AG09309 (cell line): ENCODE measurements at regions not wholly inside any gene's neighbourhood (a gene's known extent, or its start where the extent isn't known, plus 50 kb on each side); places are given as distances from the start of the nearest gene placed in this dataset.

Source experiments
- DNase-seq: peaks from one replicate; pipeline ENCODE4 v3.0.0-alpha.2; 2010; ENCODE audit warnings: low read depth
- H3K4me3 ChIP-seq: 2 replicates; pipeline ENCODE4 v1.5.1; 2011; ENCODE audit warnings: mild to moderate bottlenecking, low read depth, low read length, moderate library complexity; ENCODE audit not compliant: control insufficient read depth
- TF ChIP-seq, protein P1 (sequence below): IDR thresholded peaks from 2 replicates; pipeline ENCODE4 v1.5.1; 2011; ENCODE audit warnings: mild to moderate bottlenecking, low read depth, low read length, inconsistent platforms; ENCODE audit not compliant: insufficient read depth, control insufficient read depth; ENCODE audit errors: missing control alignments

DNA sequence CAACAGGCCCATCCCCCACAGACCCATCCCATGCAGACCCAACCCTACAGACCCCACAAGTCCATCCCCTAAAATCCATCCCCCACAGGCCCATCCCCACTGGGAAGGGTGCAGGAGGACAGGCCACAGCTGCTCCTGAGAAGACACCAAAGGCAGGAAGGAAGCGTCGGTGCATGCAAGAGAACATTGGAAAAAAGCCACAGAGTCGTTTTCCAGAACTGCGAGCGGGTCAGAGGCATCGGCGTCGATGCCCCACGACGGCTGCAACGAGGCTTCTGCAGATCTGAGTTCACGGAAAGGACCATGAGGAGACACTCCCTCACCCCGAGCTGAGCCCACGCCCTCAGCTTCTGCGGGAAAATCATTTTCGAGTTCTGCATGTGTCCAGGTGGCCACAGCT lies 59.6 kb upstream of the GALNT9 start:
- TF ChIP-seq, protein P1, sequence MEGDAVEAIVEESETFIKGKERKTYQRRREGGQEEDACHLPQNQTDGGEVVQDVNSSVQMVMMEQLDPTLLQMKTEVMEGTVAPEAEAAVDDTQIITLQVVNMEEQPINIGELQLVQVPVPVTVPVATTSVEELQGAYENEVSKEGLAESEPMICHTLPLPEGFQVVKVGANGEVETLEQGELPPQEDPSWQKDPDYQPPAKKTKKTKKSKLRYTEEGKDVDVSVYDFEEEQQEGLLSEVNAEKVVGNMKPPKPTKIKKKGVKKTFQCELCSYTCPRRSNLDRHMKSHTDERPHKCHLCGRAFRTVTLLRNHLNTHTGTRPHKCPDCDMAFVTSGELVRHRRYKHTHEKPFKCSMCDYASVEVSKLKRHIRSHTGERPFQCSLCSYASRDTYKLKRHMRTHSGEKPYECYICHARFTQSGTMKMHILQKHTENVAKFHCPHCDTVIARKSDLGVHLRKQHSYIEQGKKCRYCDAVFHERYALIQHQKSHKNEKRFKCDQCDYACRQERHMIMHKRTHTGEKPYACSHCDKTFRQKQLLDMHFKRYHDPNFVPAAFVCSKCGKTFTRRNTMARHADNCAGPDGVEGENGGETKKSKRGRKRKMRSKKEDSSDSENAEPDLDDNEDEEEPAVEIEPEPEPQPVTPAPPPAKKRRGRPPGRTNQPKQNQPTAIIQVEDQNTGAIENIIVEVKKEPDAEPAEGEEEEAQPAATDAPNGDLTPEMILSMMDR: no peak
- no peak overlapping the region for H3K4me3 ChIP-seq
- no peak for DNase-seq

DNA sequence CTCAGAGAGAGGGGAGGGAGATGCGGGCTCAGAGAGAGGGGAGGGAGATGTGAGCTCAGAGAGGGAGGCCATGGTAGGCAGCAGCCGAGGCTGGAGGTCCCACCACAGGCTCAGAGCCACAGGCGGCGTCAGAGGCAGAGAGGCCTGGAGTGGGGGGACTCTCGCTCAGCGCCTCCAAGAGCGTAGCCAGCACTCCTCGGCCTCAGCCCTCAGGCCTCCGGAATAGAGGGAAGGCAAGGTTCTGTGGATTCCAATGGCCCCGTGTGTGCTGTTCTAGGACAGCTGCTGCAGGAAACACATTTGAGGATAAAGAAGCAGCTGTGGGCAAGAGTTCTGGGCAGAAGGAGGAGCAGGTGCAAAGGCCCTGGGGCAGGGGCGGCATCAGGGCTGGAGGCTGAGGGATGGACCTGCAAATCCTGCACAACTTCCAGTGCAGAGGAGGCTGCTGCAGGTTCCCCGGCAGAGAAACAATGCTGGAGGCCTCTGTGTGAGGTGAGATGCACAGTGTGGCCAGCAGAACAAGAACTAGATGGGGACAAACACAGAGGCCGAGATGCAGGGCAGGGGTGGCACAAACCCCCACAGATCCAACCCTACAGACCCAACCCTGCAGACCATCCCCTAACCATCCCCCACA lies 59.1 kb upstream of the GALNT9 start:
- no peak for DNase-seq
- no peak overlapping the region for H3K4me3 ChIP-seq
- TF ChIP-seq, protein P1: no peak

DNA sequence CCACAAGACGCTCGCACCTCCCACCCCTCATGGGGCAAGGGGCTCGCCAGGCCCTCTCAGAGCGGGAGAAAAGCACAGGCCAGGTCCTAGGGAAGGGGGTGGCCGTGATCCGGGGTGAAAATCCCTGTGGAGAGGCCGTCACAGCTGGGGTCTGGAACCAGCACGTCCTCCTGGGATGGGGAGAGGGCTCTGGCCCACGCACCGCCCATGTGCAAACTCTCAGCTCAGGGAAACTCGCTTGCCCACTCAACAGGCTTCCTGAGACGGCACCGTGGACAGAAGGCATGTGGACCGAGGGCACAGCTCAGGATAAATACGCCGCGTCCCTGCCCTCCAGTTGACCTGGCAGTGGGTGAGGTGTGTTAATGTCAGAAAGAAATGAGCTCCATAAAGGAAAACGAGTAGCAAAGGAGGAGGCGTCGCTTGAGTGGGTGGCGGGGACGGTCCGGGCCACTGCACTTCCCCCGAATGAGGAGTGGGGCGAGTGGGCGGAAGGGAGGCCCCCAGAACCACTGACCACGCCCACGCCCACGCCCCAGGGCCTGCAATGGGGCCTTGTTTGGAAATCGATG lies 57.6 kb upstream of the GALNT9 start:
- TF ChIP-seq, protein P1: no peak
- H3K4me3 ChIP-seq: no peak overlapping the region
- no peak for DNase-seq

DNA sequence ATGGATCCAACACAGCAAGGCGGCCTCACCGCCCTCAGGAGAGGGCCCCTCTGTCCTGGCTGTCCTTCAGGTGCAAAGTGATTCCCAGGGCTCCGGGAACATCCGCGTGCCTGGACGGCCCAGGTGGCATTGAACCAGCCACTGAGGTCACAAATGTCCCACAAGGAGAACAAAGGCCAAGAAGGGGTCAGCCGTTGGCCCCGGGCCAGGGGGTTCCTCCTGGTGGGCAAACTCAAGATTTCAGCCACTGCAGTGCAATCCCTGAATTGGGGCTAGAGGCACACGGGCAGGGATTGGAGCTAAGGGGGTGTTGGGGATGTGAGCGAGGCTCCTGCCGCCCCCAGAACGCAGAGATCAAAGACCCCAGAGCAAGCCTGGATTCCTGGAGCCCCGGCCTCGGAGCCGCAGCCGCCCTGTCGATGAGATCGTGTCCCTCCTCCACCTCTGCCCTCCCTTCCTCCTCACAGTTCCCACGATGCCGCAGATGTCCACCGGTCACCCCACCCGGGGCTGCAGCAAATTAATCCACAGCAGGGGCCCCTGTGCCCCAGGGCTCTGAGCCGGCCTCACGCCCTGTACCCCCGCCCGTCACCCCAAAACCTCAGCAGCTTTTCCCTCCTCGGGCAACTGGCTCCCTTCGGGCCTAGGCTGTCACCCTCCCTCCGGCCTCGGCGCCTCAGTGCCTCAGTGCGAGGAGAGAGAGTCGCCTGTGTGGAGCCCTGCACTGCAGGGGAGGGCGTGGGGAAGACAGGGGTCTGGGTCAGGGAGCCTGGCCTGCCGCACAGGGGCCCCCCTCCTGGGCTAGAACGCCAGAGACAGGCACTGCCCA lies 56.7 kb upstream of the GALNT9 start:
- no peak overlapping the region for H3K4me3 ChIP-seq

DNA sequence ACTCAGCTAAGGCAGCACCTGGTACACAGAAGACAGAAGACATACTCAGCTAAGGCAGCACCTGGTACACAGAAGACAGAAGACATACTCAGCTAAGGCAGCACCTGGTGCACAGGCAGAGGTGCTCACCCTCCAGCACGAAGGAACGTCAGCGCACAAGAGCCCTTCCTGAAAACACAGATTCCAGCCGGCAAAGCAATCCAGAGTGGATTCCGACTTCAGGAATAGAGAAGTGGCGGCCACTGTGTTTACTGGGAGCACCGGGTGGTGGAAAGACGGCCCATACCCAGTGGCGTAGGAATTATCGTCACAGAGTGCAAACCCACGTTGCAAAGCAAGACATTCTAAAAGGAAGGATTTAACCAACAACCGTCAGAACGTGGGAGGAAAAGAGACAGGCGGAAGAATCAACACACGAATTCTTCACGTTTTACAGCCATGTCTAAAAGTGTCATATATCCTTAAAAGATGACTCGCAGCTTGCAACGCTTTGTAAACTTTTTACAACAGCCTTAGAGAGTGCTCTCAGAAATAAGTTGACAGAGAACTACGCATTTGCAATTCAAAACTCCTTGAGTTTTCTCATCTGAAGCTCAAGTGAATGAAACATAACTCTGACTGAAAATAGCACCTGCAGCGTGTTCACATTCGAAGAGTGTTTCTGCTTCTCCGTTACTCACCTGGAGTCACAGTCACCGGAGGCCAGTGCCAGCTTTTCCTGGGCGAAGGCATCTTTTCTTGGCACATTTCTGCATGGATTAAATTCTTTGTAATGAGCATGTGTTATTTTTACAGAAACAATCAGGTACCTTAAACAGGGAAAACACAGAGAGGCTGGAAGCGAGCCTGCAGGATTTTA lies 55.8 kb upstream of the GALNT9 start:
- TF ChIP-seq, protein P1: no peak
- no peak overlapping the region for H3K4me3 ChIP-seq
- no peak for DNase-seq

More for the DNA sequence above, 56.7 kb upstream of the GALNT9 start:
- TF ChIP-seq, protein P1: no peak
- DNase-seq: no peak

DNA sequence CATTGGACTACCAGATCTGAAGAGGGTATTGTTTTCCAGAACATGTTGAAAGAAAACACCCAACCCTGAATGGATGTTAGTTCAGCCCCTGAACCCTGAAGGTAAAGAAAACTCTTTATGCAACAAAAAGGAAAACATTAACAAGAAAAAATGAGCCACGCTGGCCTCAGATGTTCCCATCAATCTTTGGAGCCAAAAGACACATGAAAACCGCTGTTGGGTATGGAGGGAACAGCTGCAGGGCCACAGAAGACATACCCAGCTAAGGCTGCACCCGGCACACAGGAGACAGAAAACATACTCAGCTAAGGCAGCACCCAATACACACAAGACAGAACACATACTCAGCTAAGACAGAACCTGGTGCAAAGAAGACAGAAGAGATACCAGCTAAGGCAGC lies 51.3 kb upstream of the GALNT9 start:
- no peak overlapping the region for H3K4me3 ChIP-seq
- TF ChIP-seq, protein P1: no peak
- DNase-seq: no peak
